HepG2 (cell line): ENCODE measurements at regions not wholly inside any gene's neighbourhood (a gene's known extent, or its start where the extent isn't known, plus 50 kb on each side); places are given as distances from the start of the nearest gene placed in this dataset.

Source experiments
- ATAC-seq: fragments of 200-7000 bp; cut with Tn5 transposase; 3 replicates; pipeline ENCODE4 v1.9.1; 2020; ENCODE audit warnings: mild to moderate bottlenecking, moderate library complexity
- BruUV-seq: library from RNA; stranded (reverse); fragments of 400-500 nt; replicated peaks from 2 replicates; lab custom pipeline; 2021; lab: Mats Ljungman, UMichigan
- CTCF ChIA-PET: fragments of 300-600 bp; formaldehyde crosslinking; extraction: SDS; loops from one replicate; lab custom pipeline; 2021; ENCODE audit warnings: low total read pairs, inconsistent platforms, low intra/inter-chr PET ratio; lab: Yijun Ruan, JAX
- POLR2A ChIA-PET: fragments of 350-600 bp; sonication (Branson Sonifier 250); formaldehyde crosslinking; loops from one replicate; lab custom pipeline; 2020; ENCODE audit warnings: antibody characterized with exemption, inconsistent platforms; lab: Yijun Ruan, JAX
- DNase-seq: peaks from one replicate; pipeline ENCODE4 v3.0.0-alpha.2; 2015; ENCODE audit warnings: low spot score
- FAIRE-seq: peaks from 3 replicates; lab custom pipeline; 2011; peaks lifted over from hg19 to GRCh38; lab: Jason Lieb, UNC
- H2AFZ ChIP-seq: one replicate; pipeline ENCODE4 v1.6.1; 2011; ENCODE audit warnings: low read length, inconsistent platforms
- H3K27ac ChIP-seq: fragments of 300-600 bp; 3 replicates; pipeline ENCODE4 v1.8.0; 2011; ENCODE audit warnings: mixed run types, mild to moderate bottlenecking, mixed read lengths, low read length, inconsistent platforms; ENCODE audit not compliant: insufficient read depth; ENCODE audit errors: extremely low read length
- H3K27me3 ChIP-seq, 2 experiments: fragments of 200-600 bp in 1 of 2; 2 replicates in 1 of 2; 3 replicates in 1 of 2; pipeline versions ENCODE4 v1.6.0 to v1.8.0; 2011; ENCODE audit warnings: low read length in 2 of 2, mild to moderate bottlenecking in 2 of 2, moderate library complexity in 2 of 2, inconsistent platforms in 1 of 2; ENCODE audit not compliant: insufficient read depth in 2 of 2, control insufficient read depth in 1 of 2
- H3K36me3 ChIP-seq, 2 experiments: fragments of 200-600 bp in 1 of 2; replicated peaks in 1 of 2; 2 replicates in 1 of 2; 3 replicates in 1 of 2; pipeline versions ENCODE4 v1.5.1 to v1.8.0; 2011; ENCODE audit warnings: low read length in 2 of 2, inconsistent platforms in 1 of 2; ENCODE audit not compliant: insufficient read depth in 2 of 2, control insufficient read depth in 1 of 2
- H3K4me1 ChIP-seq: 2 replicates; pipeline ENCODE4 v1.5.1; 2012; ENCODE audit warnings: low read length, inconsistent platforms; ENCODE audit not compliant: insufficient read depth
- H3K4me2 ChIP-seq: 2 replicates; pipeline ENCODE4 v1.6.0; 2011; ENCODE audit warnings: low read depth, low read length, inconsistent platforms
- H3K4me3 ChIP-seq, 3 experiments: fragments of 200-600 bp in 1 of 3; sonication (generic), shearing (Covaris generic) in 1 of 3; replicated peaks in 1 of 3; 2 replicates each; pipeline ENCODE4 v1.5.1; 2011 to 2016; ENCODE audit warnings: low read length in 3 of 3, inconsistent platforms in 2 of 3, low read depth in 2 of 3, mild to moderate bottlenecking in 2 of 3, control low read depth in 1 of 3, mixed read lengths in 1 of 3; ENCODE audit not compliant: insufficient read depth in 1 of 3
- H3K79me2 ChIP-seq: one replicate; pipeline ENCODE4 v1.6.1; 2011; ENCODE audit warnings: low read length, inconsistent platforms; ENCODE audit not compliant: insufficient read depth
- H3K9ac ChIP-seq: 2 replicates; pipeline ENCODE4 v1.6.0; 2011; ENCODE audit warnings: mild to moderate bottlenecking, low read depth, low read length, inconsistent platforms; ENCODE audit not compliant: insufficient read depth
- H3K9me3 ChIP-seq: 2 replicates; pipeline ENCODE4 v1.5.1; 2012; ENCODE audit warnings: mild to moderate bottlenecking, low read length
- H4K20me1 ChIP-seq: 2 replicates; pipeline ENCODE4 v1.6.0; 2011; ENCODE audit warnings: inconsistent platforms, mild to moderate bottlenecking, low read length, moderate library complexity; ENCODE audit not compliant: insufficient read depth
- ARID2 ChIP-seq: sonication (generic); formaldehyde crosslinking; IDR thresholded peaks from 2 replicates; pipeline ENCODE4 v1.8.1; 2022; ENCODE audit warnings: mild to moderate bottlenecking, missing genetic modification reagents, borderline replicate concordance
- ASH2L ChIP-seq: fragments of 300-600, 200-600 bp; sonication (generic); IDR thresholded peaks from 2 replicates; pipeline ENCODE4 v1.7.0; 2017; ENCODE audit warnings: low read depth, mild to moderate bottlenecking, moderate library complexity, mixed read lengths, low read length; ENCODE audit not compliant: insufficient read length
- BORCS8-MEF2B ChIP-seq: sonication (generic); formaldehyde crosslinking; IDR thresholded peaks from 2 replicates; pipeline ENCODE4 v1.8.0; 2022; ENCODE audit warnings: mild to moderate bottlenecking, missing genetic modification reagents
- CBX1 ChIP-seq: IDR thresholded peaks from one replicate; pipeline ENCODE4 v1.6.1; 2016; ENCODE audit warnings: antibody characterized with exemption, low read depth
- CREB3 ChIP-seq: sonication (generic); formaldehyde crosslinking; IDR thresholded peaks from 2 replicates; pipeline ENCODE4 v1.5.0; 2020; ENCODE audit warnings: missing genetic modification reagents
- HNF4G ChIP-seq, 2 experiments: sonication (generic) in 1 of 2; formaldehyde crosslinking in 1 of 2; IDR thresholded peaks; 2 replicates each; pipeline versions ENCODE4 v1.4.0 to v1.6.1; 2011 to 2020; ENCODE audit warnings: borderline replicate concordance in 2 of 2, low read depth in 2 of 2, mild to moderate bottlenecking in 2 of 2, low read length in 1 of 2, missing genetic modification reagents in 1 of 2, moderate library complexity in 1 of 2
- IKZF1 ChIP-seq: fragments of 450-650 bp; IDR thresholded peaks from 2 replicates; pipeline ENCODE4 v1.7.1; 2016
- KLF12 ChIP-seq: sonication (generic); formaldehyde crosslinking; IDR thresholded peaks from 2 replicates; pipeline ENCODE4 v1.4.0; 2020; ENCODE audit warnings: missing genetic modification reagents, borderline replicate concordance
- MIXL1 ChIP-seq: IDR thresholded peaks from 2 replicates; pipeline ENCODE4 v1.6.1; 2016
- MTA1 ChIP-seq: sonication (generic); formaldehyde crosslinking; IDR thresholded peaks from 2 replicates; pipeline ENCODE4 v1.4.0; 2020; ENCODE audit warnings: missing genetic modification reagents, mild to moderate bottlenecking, borderline replicate concordance
- NCOA1 ChIP-seq: sonication (generic); formaldehyde crosslinking; IDR thresholded peaks from 2 replicates; pipeline ENCODE4 v1.9.0; 2021; ENCODE audit warnings: missing genetic modification reagents
- SMAD1 ChIP-seq: sonication (generic); formaldehyde crosslinking; IDR thresholded peaks from 2 replicates; pipeline ENCODE4 v1.4.0; 2020; ENCODE audit warnings: missing genetic modification reagents, low read depth, mild to moderate bottlenecking, borderline replicate concordance
- SNAPC4 ChIP-seq: sonication (generic); formaldehyde crosslinking; IDR thresholded peaks from 2 replicates; pipeline ENCODE4 v1.4.0; 2020; ENCODE audit warnings: mild to moderate bottlenecking, missing genetic modification reagents
- SUZ12 ChIP-seq: fragments of 150-350 bp; IDR thresholded peaks from 2 replicates; pipeline ENCODE4 v1.6.1; 2014; ENCODE audit warnings: low read depth, low read length
- ZBTB1 ChIP-seq: sonication (generic); formaldehyde crosslinking; IDR thresholded peaks from 2 replicates; pipeline ENCODE4 v1.4.0; 2020; ENCODE audit warnings: missing genetic modification reagents, borderline replicate concordance
- ZGPAT ChIP-seq: IDR thresholded peaks from 2 replicates; pipeline ENCODE4 v1.6.1; 2016; ENCODE audit warnings: mild to moderate bottlenecking
- ZSCAN31 ChIP-seq: sonication (generic); formaldehyde crosslinking; IDR thresholded peaks from 2 replicates; pipeline ENCODE4 v1.5.0; 2020; ENCODE audit warnings: low read depth, mild to moderate bottlenecking, missing genetic modification reagents
- WGBS: methylation state at CpG from one replicate; pipeline ENCODE4 v1.1.6; 2017; ENCODE audit warnings: low lambda C conversion rate; 5-methylcytosine and 5-hydroxymethylcytosine counted together
- in situ Hi-C: cut with HindIII; loops from 2 replicates; pipeline ENCODE4 v1.10.0; 2017; ENCODE audit warnings: low pct_unique_long_range_greater_than_20kb; ENCODE audit not compliant: extremely low pct_ligation_motif_present
- intact Hi-C: fragments of 100-400 bp; cut with micrococcal nuclease; formaldehyde crosslinking; loops from one replicate; pipeline ENCODE4 v1.10.0; 2022; ENCODE audit not compliant: unreplicated experiment

GRCh38 chrX:5536261-5536660 is 692.4 kb downstream of the NLGN4X start:
- H2AFZ ChIP-seq, result no peak overlapping the region
- no CpG with 5 or more reads among the region's 3 CpGs for WGBS
- FAIRE-seq (no peak), DNase-seq (no peak), ATAC-seq (no peak)
- H3K27ac ChIP-seq, result no peak overlapping the region
- H3K4me1 ChIP-seq, result no peaks in the 10 kb centered on the region
- BruUV-seq, result no TSS peak
- no peak overlapping the region for H3K4me2 ChIP-seq
- no peaks in the 10 kb centered on the region for H3K27me3 ChIP-seq
- ChIA-PET CTCF (no interaction called here), POLR2A (no interaction called here)
- no peaks in the 10 kb centered on the region for H3K79me2 ChIP-seq
- intact Hi-C loops (no loop called here), in situ Hi-C loops (no loop called here)
- H3K9me3 ChIP-seq, result peaks cover 32% of the 10 kb centered on the region; the same call in 1 of the 2 replicates
- H4K20me1 ChIP-seq, result no peaks in the 10 kb centered on the region
- no peak overlapping the region for H3K4me3 ChIP-seq
- no peak overlapping the region for H3K9ac ChIP-seq
- no peaks in the 10 kb centered on the region for H3K36me3 ChIP-seq
- TF ChIP-seq SNAPC4 (CRISPR knock-in tag) (no peak), CBX1 (no peak), IKZF1 (no peak), ASH2L (no peak), MIXL1 (CRISPR knock-in tag) (no peak), MTA1 (CRISPR knock-in tag) (no peak), NCOA1 (no peak), ARID2 (CRISPR knock-in tag) (no peak), KLF12 (CRISPR knock-in tag) (no peak), ZSCAN31 (CRISPR knock-in tag) (no peak), ZBTB1 (CRISPR knock-in tag) (no peak), CREB3 (CRISPR knock-in tag) (no peak), SUZ12 (no peak), BORCS8-MEF2B (CRISPR knock-in tag) (no peak), HNF4G (IDR thresholded peaks at IDR 0.05; ENCODE audit: borderline replicate concordance, low read depth, low read length) (no peak), HNF4G (CRISPR knock-in tag; IDR thresholded peaks at IDR 0.05; ENCODE audit: borderline replicate concordance, low read depth) (no peak), SMAD1 (CRISPR knock-in tag) (no peak), ZGPAT (CRISPR knock-in tag) (no peak)
